Lower lobe of right lung (tissue), 2 donors: ENCODE measurements at regions not wholly inside any gene's neighbourhood (a gene's known extent, or its start where the extent isn't known, plus 50 kb on each side); places are given as distances from the start of the nearest gene placed in this dataset.

Experiments used
- ATAC-seq, 2 donors: fragments of 200-7000 bp; cut with Tn5 transposase; one replicate each; pipeline ENCODE4 v1.9.1; 2020 to 2022; ENCODE audit warnings: mild to moderate bottlenecking in 2 of 2, moderate library complexity in 2 of 2
- DNase-seq: peaks from one replicate; pipeline ENCODE4 v3.0.0-alpha.2; 2020
- H3K27ac ChIP-seq: fragments of 200-600 bp; one replicate; pipeline ENCODE4 v1.8.0; 2022
- H3K27me3 ChIP-seq: fragments of 200-600 bp; one replicate; pipeline ENCODE4 v1.8.0; 2022; ENCODE audit warnings: low read depth
- H3K36me3 ChIP-seq: fragments of 200-600 bp; one replicate; pipeline ENCODE4 v1.8.0; 2022; ENCODE audit warnings: mild to moderate bottlenecking
- H3K4me1 ChIP-seq: fragments of 200-600 bp; one replicate; pipeline ENCODE4 v1.8.0; 2022
- H3K4me3 ChIP-seq: fragments of 200-600 bp; one replicate; pipeline ENCODE4 v1.8.0; 2022; ENCODE audit warnings: mild to moderate bottlenecking
- H3K9me3 ChIP-seq: fragments of 200-600 bp; one replicate; pipeline ENCODE4 v1.8.0; 2022
- intact Hi-C: fragments of 100-400 bp; cut with DNase I; formaldehyde crosslinking; loops from one replicate; pipeline ENCODE4 v1.11.0; 2022
- TF ChIP-seq, protein P1 (sequence below): fragments of 200-600 bp; IDR thresholded peaks from one replicate; pipeline ENCODE4 v1.8.0; 2022; ENCODE audit warnings: antibody characterized with exemption, mild to moderate bottlenecking
- donor health status: DM: no; HTN: yes; CAD: no; lungs with severe emphysema.

DNA sequence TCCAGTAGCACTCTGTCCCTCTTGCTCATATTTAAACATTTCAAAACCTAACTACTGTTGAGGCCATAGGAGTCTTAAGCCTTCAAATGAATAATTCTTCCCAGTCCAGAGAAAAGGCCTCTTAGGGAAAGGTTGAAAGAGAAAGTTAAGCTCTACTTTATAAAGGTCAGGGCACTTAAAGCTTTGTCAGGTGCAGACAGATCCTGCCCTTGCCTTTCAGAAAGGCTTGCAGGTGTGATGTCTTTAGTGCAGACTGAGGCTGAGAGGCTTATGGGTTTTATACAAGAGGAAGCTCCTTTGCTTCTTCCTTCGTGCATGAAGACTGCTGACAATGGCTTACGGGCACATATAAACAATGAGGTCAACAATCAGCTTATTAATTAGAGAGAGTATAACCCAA is 105.0 kb upstream of the LINC00305 start:
- TF ChIP-seq, protein P1, sequence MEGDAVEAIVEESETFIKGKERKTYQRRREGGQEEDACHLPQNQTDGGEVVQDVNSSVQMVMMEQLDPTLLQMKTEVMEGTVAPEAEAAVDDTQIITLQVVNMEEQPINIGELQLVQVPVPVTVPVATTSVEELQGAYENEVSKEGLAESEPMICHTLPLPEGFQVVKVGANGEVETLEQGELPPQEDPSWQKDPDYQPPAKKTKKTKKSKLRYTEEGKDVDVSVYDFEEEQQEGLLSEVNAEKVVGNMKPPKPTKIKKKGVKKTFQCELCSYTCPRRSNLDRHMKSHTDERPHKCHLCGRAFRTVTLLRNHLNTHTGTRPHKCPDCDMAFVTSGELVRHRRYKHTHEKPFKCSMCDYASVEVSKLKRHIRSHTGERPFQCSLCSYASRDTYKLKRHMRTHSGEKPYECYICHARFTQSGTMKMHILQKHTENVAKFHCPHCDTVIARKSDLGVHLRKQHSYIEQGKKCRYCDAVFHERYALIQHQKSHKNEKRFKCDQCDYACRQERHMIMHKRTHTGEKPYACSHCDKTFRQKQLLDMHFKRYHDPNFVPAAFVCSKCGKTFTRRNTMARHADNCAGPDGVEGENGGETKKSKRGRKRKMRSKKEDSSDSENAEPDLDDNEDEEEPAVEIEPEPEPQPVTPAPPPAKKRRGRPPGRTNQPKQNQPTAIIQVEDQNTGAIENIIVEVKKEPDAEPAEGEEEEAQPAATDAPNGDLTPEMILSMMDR, result no peak
- intact Hi-C loops, result no loop called here
- no peaks in the 10 kb centered on the region for H3K27me3 ChIP-seq
- no peaks in the 10 kb centered on the region for H3K4me1 ChIP-seq
- no peak for ATAC-seq
- H3K36me3 ChIP-seq, result no peaks in the 10 kb centered on the region
- no peak for DNase-seq
- H3K27ac ChIP-seq, result no peak overlapping the region
- H3K4me3 ChIP-seq, result no peak overlapping the region
- no peaks in the 10 kb centered on the region for H3K9me3 ChIP-seq

DNA sequence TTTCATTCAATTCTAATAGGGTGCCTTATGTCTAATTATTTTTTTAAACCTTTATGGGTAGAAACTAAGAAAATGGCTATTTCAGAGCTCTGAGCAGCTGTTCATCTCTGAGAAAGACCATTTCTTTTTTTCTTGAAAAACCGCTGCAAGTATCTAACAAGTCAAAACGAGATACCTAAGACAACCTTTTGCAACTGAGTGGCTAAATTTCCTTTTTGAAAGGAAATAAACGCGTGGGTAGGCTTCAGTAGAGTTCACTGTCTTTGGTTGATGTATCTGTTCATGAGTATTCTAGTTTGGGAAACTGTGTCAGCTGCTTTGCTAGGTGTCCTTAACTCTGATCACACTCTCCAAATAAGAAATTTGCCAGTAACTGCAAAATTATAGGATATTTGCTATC is 104.3 kb upstream of the LINC00305 start:
- Histone ChIP-seq H3K27ac (no peak overlapping the region), H3K9me3 (no peaks in the 10 kb centered on the region), H3K4me1 (no peaks in the 10 kb centered on the region), H3K36me3 (no peaks in the 10 kb centered on the region), H3K27me3 (no peaks in the 10 kb centered on the region), H3K4me3 (no peak overlapping the region)
- DNase-seq (no peak), ATAC-seq (no peak)
- intact Hi-C loops, result no loop called here
- TF ChIP-seq, protein P1, result no peak

DNA sequence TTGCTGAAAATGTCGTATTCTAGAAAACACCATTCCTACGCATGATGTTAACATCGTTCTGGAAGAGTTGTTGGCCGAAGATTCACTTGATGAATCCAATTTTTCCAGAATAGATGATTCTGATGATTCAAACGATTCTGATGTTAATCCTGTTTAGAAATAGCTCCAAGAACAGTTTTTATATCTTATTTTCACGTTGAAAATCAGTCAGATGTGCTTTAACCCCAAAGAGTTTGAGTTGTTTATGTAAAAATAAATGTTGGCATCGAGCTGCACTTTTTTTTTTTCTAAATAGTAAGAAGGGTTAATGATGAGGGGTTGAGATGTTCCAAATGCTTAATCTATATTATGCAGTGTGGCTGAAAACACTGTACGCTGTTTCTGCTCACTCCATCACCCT is 99.9 kb upstream of the LINC00305 start:
- no peaks in the 10 kb centered on the region for H3K36me3 ChIP-seq
- TF ChIP-seq, protein P1, result no peak
- ATAC-seq (no peak), DNase-seq (no peak)
- H3K27ac ChIP-seq, result no peak overlapping the region
- no peaks in the 10 kb centered on the region for H3K4me1 ChIP-seq
- H3K9me3 ChIP-seq, result no peaks in the 10 kb centered on the region
- H3K4me3 ChIP-seq, result no peak overlapping the region
- no peaks in the 10 kb centered on the region for H3K27me3 ChIP-seq
- intact Hi-C loops, result no loop called here

DNA sequence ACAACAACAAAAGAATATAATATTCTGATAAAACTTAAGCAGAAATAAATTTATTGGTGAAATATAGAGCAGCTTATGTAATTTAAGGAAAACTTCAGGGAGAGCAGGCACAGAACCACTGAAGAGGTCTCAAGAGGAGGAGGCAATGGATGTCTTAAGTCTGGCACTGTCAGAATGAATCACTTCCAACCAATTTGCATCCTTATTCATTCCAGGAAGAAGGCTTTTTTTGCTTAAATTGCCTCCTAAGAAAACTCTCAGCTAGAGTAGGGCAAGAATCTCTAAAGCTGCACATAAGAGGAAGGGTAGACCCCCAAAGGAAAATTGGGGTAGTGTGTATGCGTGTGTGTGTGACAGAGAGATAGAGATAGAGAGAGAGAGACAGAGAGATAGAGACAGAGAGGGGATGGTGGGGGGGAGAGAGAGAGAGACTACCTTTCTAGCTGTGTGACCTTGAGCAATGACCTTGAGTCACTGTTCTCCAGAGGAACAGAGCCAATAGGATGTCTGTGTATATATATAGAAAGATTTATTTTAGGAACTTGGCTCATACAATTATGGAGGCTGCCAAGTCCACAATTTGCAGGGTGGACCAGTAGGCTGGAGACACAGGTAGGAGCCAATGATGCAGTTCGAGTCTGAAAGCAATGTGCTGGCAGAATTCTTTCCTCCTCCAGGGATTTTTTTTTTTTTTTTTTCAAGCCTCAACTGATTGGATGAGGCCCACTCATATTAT is 96.4 kb upstream of the LINC00305 start:
- no peak overlapping the region for H3K4me3 ChIP-seq
- DNase-seq, result no peak
- H3K4me1 ChIP-seq, result no peaks in the 10 kb centered on the region
- H3K27me3 ChIP-seq, result no peaks in the 10 kb centered on the region
- no peaks in the 10 kb centered on the region for H3K36me3 ChIP-seq
- no peaks in the 10 kb centered on the region for H3K9me3 ChIP-seq
- no peak overlapping the region for H3K27ac ChIP-seq
- intact Hi-C loops, result no loop called here
- no peak for ATAC-seq
- TF ChIP-seq, protein P1, result no peak

DNA sequence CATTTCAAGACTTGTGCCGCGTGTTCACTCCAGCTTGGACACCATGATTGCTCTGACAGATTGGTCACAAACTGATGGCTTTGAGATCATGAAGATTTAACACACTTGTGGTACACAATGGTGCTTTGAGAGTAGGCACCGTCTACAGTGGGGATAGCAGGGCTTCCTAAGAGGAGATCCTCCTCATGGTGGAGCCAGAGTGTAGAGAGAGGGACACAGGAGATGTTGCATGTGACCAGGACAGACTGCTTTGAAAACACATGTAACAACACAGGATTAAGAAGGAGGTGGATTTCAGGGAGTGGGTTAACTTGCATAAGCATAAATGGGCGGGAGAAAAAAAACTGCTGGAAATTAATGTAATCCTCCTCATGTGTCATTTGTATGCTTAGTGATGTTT is 95.7 kb upstream of the LINC00305 start:
- H3K27me3 ChIP-seq, result no peaks in the 10 kb centered on the region
- no peak overlapping the region for H3K4me3 ChIP-seq
- no peaks in the 10 kb centered on the region for H3K9me3 ChIP-seq
- TF ChIP-seq, protein P1, result no peak
- no peak for DNase-seq
- no peak overlapping the region for H3K27ac ChIP-seq
- no peaks in the 10 kb centered on the region for H3K36me3 ChIP-seq
- H3K4me1 ChIP-seq, result no peaks in the 10 kb centered on the region
- intact Hi-C loops, result no loop called here
- peak in 1 of 2 donors; percentile 9 for ATAC-seq
